ENCODE measurements at regions not wholly inside any gene's neighbourhood (a gene's known extent, or its start where the extent isn't known, plus 50 kb on each side); places are given as distances from the start of the nearest gene placed in this dataset.
"Not testable (repeated sequence)": the region's sequence is repeated elsewhere in the genome, so short reads cannot be mapped to it uniquely, and the experiment has no call there.

- DNase-seq, result no peak
These were observed 51.3 kb upstream of the EGFL6 start for GRCh38 chrX:13518126-13518525.

- no peak for DNase-seq
These were observed 54.0 kb upstream of the EGFL6 start for GRCh38 chrX:13515211-13515930.

GRCh38 chrX:13511944-13512330 is 57.5 kb upstream of the EGFL6 start:
- no peak for DNase-seq

GRCh38 chrX:13511241-13511943 is 58.0 kb upstream of the EGFL6 start:
- DNase-seq, result no peak

GRCh38 chrX:13507893-13508292 is 61.5 kb upstream of the EGFL6 start:
- DNase-seq, result no peak

- peak; percentile 2 for DNase-seq
These were observed 62.8 kb upstream of the EGFL6 start for GRCh38 chrX:13506574-13506973.

- DNase-seq, result no peak
These were observed 66.8 kb upstream of the EGFL6 start for GRCh38 chrX:13502590-13502989.

GRCh38 chrX:13499736-13500135 is 69.7 kb upstream of the EGFL6 start:
- DNase-seq, result no peak

- DNase-seq, result no peak
These were observed 71.2 kb upstream of the EGFL6 start for GRCh38 chrX:13498238-13498637.

GRCh38 chrX:13495232-13495631 is 74.2 kb upstream of the EGFL6 start:
- DNase-seq, result no peak

GRCh38 chrX:13494562-13494961 is 74.8 kb upstream of the EGFL6 start:
- DNase-seq, result no peak

GRCh38 chrX:13493659-13494058 is 75.7 kb upstream of the EGFL6 start:
- DNase-seq, result no peak

- DNase-seq, result no peak
These were observed 77.1 kb upstream of the EGFL6 start for GRCh38 chrX:13492286-13492685.

GRCh38 chrX:13491061-13491460 is 78.3 kb upstream of the EGFL6 start:
- DNase-seq, result no peak

GRCh38 chrX:13489454-13489853 is 79.9 kb upstream of the EGFL6 start:
- DNase-seq, result no peak

- DNase-seq, result peak; percentile 33
These were observed 81.5 kb upstream of the EGFL6 start for GRCh38 chrX:13487731-13488505.

GRCh38 chrX:13485167-13485566 is 84.2 kb upstream of the EGFL6 start:
- DNase-seq, result no peak

- DNase-seq, result no peak
These were observed 85.6 kb upstream of the EGFL6 start for GRCh38 chrX:13483773-13484172.

GRCh38 chrX:13482746-13483541 is 86.5 kb upstream of the EGFL6 start:
- DNase-seq, result no peak

- not testable (repeated sequence) for DNase-seq
These were observed 88.6 kb upstream of the EGFL6 start for GRCh38 chrX:13480780-13481179.

GRCh38 chrX:13479452-13479813 is 90.0 kb upstream of the EGFL6 start:
- DNase-seq, result no peak

GRCh38 chrX:13478740-13479451 is 90.5 kb upstream of the EGFL6 start:
- DNase-seq, result no peak
